ENCODE measurements at regions not wholly inside any gene's neighbourhood (a gene's known extent, or its start where the extent isn't known, plus 50 kb on each side); places are given as distances from the start of the nearest gene placed in this dataset.

- TF ChIP-seq CTCF (IDR thresholded peaks at IDR 0.05) (no peak), POLR2AphosphoS5 (IDR thresholded peaks at IDR 0.05; ENCODE audit: insufficient read depth in 1 of 2, low read depth in 1 of 2) (no peak), POLR2A (IDR thresholded peaks at IDR 0.05) (no peak)
These were observed 257.4 kb upstream of the CAMK1G start for GRCh38 chr1:209326076-209326475.
